GM18868 (cell line): ENCODE measurements at regions not wholly inside any gene's neighbourhood (a gene's known extent, or its start where the extent isn't known, plus 50 kb on each side); places are given as distances from the start of the nearest gene placed in this dataset.

Source experiments
- ATAC-seq: cut with Tn5 transposase; IDR thresholded peaks from one replicate; pipeline ENCODE4 v1.9.1; 2021; ENCODE audit warnings: mild to moderate bottlenecking, moderate library complexity; ENCODE audit not compliant: unreplicated experiment

DNA sequence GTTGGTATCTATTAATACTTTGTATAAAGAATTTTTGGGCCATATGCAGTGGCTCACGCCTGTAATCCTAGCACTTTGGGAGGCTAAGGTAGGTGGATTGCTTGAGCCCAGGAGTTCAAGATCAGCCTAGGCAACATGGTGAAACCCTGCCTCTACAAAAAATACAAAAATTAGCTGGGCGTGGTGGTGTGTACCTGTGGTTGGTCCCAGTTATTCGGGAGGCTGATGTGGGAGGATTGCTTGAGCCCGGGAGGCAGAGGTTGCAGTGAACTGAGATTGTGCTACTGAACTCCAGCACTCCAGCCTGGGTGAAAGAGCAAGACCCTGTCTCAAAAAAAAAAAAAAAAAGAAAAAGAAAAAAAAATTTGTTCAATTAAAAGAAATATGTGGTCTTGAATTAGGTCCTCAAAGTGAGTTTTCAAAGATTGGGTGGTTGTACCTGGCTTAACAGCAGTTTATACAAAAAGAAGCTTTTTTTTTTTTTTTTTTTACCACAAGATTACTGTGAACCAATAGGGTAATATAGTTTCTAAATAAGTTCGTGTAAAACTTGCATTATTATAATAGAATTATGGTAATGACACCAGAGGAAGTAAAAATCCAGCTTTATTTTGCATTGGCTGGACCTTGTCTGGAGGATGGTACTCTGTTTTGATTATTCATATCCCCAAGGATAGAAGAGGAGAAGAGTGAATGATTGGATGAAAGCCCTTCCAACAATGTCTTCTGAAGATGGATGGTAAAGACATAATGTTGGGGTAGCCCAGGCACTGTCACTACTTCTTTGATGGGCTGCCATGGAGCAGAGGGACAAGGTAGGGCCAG, 210.3 kb downstream of the MYCN start:
- no peak for ATAC-seq

DNA sequence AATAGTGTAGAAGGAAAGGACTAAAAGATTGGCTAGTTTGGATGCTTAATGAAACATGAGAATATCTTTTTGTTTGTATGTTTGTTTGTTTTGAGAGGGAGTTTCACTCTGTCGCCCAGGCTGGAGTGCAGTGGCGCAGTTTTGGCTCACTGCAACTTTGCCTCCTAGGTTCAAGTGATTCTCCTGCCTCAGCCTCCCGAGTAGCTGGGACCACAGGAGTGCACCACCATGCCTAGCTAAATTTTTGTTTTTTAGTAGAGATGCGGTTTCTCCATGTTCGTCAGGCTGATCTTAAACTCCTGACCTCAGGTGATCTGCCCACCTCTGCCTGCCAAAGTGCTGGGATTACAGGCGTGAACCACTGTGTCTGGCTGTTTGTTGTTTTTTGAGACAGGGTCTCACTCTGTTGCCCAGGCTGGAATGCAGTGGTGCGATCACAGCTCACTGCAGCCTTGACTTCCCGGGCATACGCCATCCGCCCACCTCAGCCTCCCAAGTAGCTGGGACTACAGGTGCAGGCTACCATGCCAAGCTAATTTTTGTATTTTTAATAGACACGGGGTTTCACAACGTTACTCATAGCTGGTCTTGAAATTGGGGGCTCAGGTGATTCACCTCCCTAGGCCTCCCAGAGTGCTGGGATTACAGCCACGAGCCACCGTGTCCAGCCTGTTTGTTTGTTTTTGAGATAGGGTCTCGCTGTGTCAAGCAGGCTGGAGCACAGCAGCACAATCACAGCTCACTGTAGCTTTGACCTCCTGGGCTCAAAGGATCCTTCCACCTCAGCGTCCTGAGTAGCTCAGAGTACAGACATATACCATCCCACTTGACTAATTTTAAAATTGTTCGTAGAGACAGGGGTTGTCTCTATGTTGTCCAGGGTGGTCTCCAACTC, 209.2 kb downstream of the MYCN start:
- ATAC-seq, result no peak

DNA sequence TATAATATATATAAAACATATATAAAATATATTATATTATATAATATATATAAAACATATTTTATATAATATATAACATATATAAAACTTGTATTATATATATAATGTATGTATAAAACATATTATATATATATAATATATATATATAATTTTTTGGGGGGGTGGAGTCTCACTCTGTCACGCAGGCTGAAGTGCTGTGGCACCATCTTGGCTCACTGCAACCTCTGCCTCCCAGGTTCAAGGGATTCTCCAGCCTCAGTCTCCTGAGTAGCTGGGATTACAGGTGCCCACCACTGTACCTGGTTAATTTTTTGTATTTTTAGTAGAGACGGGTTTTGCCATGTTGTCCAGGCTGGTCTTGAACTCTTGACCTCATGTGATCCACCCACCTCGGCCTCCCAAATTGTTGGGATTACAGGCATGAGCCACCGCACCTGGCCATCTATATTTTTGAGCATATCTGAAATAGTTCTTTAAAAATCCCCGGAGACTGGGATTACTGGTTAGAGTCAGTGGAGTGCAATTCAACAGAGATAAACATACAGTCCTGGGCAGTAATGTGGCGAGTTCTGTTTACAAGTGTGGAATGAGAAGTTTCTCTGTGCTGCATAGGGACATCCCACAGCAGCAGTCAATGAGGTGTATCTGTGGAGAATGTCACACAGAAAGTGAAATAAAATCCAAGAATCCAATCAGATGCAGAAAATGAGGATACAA, 208.4 kb downstream of the MYCN start:
- ATAC-seq, result no peak

DNA sequence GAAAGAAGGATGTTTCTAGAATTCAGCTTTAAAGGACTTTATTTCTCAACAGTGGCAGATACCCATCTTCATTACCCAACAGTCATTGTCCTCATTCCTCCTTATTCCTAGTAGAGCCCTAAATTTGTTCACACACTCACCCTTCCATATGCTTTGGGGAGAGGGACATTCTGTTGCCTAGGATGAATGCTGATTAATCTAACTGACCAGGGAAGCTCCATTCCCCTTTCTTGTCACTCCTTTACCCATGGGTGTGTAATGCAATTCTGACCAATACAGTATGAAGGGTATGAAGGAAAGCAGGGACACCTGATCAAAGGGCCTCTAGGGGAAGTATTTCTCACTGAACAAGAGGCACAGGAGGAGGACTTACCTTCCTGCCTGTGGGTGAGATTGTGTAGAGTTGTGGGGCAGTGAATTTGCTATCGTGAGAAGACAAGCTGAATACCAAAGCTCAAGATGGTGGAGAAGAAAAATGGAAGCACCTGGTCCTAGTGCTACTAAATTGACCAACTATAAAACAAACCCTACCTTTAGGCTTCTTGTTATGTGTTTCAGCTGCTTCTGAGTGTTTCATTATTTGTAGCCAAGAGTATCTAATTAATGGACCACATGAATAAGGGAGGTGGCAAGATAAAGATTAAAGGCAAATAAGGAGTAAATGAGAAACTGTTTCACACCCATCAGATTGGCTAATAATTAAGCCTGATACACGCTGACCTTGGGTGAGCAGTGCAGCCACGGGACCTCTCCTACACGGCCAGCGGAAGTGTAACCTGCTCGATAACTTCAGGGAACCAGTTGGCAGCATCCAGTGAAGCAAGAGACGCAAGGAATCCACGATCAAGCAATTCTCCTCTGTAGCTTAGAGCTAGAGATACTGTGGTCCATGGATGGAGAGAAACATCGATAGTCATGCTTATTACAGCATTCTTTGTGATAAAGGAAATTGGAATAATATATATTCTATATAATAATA, 202.3 kb downstream of the MYCN start:
- no peak for ATAC-seq

DNA sequence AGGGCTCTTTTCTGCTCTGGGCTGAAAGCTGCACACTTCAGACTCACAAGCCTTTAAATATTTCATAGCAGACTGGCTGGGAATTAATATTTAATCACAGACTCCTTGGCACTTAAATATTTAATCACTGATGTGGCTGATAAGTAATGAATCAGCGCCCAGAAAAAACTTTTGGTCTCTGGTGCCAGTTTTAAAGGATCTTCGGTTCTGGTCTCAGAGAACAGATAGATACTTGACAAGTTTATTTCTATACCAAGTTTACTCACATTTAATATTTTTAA, 201.2 kb downstream of the MYCN start:
- ATAC-seq, result no peak

DNA sequence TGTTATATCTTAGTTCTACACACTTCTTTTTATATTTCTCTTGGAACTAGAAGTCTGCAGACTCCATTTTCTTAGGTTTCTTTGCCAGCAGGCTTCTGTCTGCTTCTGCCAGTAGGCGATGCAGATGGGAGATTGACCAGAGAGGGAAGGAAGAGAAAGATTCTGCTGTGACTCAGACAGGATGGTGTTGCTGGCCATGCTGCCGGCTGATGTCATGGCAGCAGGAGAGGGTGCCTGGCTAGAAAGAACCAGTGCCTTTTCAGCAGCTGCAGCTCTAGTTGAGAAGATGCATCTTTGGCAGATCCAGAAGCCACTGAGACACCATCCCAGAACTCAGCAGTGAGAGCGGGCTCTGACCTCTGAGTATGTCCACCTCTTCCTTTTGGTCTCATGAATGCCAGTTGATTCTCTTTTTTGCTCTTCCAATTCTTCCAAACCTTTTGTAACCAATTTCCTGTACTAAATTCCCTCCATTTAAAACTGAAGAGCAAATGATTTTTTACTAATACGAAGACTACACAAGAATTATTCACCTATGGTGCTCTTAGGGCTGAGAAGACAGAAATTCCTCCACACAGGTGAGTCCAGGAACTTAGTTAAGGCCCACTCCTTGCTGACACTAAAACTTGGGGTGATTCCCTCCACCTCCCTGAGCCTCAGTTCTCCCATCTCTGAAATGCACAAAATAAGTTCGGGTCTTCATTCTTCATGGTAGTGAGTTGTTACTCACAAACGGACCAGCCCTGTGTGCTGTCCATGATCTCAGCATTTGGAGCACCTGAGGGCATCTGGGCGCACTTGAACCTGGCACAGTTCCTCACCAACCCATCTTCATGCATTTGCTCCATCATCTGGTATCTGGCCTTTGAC, 200.7 kb downstream of the MYCN start:
- no peak for ATAC-seq

DNA sequence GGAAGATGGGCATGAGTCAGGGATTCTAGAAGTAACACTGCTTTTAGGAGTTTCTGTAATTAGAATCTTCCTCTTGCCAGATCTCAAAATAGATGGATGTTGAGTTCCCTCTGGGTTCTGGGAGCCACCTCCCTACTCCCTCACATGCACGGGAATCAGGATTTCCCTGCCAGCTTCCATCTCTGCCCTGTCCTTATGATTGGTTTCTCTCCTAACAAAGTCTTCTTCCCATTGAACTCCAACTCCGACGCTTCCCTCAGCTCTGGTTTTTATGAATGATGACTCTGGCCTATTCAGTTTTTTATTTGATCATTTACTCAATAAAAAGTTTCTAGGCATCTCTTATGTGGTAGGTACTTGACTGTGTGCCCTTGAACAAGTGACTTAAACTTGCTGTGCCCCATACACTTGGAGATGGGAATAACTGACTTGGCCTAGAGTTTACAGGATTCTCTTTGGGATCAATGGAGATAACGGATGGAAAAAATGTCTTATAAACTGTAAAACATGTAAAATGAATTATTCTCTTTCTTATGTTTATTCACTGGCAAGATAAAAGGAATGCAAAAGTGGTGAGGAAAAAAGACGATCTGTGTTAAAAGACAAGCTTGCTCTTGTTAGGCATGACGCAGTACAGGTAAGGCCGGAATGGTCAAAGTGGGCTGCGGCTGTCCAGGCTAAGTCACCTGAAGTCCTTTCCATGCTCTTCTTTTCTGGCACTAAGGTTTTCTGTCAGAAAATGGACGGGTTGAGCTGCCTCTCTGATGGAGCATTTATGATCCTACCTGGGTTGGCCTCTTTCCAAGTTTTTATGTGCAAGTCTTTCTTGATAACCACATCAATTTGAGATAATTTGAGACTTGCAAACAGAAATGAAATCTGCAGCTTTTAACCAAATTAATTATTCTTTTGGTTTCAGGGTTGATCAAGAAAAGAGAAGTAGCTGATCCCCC, 199.6 kb downstream of the MYCN start:
- ATAC-seq, result no peak

DNA sequence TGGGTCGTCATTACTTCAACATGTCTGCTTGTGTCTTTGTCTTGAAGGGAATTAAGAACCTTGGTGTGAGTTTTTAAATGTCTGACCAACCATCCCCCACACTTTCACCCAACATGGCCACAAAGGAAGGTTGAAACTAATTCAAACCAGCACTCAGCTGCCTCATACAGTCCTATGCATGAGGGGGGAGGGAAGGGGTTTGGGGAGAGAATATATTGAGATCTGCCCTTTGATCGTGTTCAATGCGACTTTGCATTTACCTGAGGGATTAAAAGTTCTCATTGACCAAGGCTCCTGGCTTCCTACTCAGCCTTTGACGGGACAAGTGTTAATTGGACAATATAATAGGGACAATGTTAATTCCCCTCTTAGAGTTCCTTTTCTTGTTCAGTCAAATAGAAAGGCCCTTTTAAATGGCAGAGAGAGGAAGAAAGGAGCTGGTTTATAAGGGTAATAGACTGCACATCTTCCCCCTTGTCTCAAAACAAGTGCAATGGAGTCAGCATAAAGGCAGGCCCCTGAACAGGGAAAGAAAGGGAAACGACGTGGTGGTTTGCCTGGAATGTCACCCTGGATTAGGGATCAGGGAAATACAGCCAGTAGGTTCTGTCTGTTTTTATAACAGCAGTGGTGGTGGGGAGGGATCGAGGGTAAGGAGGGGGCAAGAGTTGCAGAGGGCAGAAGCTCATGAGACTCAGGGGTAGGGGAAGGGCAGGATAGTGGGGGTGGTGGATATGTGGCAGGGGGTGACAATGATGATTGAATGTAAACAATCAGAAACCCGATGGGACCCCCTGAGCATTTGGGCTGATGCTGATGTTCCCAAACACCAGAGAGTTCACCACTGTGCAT, 198.7 kb downstream of the MYCN start:
- no peak for ATAC-seq

DNA sequence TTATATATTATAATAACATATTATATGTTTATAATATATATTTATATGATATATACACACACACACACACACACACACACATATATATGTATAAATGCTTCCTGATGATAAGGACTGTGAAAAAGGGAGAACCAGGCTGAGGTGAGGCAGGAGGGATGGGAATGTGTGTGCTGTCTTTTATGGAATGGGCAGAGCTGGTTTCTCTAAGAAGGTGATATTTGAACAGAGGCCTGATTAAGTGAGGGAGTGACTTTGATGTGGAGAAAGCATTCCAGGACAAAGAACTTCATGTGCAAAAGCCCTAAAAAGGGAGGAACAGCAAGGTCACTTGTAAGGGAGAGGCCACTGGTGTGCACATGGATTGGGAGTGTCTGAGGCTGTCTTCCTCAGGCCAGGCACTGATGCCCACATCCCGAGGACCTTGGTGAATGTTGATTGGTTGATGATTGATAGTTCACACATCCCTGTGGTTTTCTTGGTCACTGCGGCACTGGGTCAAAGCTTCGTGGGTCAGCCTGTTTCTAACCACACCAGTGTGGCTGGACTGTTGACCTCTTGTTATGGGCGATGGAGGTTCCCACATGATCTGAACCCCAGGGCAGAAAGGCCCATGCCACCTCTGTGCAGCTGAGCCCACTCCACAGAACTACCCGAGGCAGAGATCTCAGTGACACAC, 196.9 kb downstream of the MYCN start:
- ATAC-seq, result no peak

DNA sequence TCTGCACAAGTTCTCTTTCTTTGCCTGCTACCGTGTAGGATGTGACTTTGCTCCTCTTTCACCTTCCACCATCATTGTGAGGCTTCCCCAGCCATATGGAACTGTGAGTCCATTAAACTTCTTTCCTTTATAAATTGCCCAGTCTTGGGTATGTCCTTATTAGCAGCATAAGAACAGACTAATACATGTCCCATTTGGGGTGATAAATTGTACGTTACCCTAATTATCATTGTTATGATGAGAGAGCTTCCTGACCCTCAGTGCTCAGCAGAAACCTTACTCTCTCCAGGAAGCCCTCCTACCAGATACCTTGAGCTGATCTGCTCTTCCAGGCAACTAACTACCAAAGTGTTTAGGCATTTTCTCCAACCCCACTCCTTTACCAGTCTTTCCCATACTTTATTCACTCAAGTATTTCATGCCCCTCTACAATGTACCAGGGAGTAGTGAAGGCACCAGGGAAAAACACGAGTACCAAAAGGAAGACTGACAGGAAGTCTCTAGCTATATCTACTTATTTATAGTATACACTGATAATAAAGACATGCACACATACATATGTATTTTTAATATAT, 196.2 kb downstream of the MYCN start:
- ATAC-seq, result no peak

DNA sequence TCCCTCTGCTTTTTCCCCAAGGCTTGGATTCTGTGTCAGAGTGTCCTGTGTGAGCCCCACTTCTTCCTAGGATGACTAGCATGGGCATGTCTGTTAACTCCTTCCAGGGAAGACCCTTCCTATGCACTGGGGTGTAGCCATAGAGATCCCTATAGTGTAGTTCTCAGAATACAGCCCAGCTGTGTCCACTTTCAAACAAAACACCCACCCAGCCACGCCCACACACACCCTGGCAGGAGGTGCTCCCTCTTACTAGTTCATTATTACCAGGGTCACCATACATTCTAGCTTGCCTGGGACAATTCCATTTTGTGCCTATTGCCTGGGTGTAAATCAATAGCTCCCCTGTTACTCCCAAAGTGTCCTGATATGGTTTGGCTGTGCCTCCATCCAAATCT, 195.6 kb downstream of the MYCN start:
- no peak for ATAC-seq

DNA sequence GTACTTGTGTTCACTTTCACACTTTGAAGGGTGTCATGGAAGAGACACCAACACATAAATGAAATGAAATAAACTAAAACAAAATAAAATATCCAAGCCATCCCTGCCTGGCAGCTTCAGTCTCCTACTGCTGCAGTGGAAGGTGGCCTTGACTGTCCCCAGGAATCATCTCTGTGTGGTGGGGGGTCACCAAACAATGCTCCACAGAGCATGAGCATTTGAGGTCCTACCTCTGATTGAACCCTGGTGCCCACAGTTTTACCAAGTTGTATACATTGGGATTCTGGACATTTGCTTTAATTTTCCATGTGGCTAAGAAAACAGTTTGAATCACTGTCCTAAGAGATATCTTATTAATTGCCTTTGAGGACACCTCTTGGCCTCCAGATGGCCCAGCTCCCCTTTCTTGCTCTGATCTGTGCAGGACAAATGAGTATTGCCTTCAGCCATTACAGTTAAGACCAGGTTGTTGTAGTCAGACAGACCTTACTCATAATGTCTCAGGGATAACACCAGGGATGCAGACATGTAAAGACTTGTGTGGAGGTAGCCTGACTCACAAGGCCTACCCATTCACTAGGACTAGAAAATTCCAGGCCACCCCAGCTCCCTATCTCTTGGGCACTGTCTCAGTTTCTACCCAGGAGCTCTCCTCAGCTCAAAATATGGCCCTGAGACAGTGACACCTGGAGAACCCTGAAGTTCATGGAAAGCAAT, 195.0 kb downstream of the MYCN start:
- ATAC-seq, result no peak

DNA sequence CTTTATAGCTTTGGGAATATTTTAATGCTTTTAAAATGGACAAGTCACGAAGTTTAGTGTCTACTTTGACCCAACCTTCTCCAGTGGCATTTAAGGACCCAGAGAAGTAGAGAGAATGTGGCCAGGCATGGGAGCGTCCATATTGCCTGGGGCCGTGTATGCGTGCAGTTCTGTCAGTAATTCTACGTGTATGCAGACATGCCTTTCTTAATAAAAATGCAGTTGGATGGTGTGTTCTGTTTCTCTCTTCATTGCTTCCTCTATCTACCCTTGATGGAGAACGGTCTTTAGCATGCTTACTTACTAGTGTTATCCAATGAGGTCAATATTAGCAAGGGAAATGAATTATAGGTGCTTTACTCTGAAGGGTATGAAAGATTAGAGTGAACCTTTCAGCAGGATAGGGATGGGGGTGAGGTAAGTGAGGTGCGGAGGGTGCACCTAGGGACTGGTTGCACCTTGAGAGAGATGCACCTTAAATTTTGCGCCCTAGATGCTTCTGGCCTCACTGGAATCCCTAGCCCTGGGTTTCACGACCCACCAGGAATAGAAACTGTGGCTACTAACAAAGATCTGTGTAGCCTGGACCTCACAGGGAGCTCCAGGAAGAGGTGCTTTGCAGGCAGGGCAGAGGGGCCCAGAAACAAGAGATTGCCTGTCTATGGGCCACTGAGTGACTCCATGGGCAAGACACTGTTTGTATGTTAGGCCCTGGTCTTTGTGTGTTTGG, 194.3 kb downstream of the MYCN start:
- no peak for ATAC-seq

DNA sequence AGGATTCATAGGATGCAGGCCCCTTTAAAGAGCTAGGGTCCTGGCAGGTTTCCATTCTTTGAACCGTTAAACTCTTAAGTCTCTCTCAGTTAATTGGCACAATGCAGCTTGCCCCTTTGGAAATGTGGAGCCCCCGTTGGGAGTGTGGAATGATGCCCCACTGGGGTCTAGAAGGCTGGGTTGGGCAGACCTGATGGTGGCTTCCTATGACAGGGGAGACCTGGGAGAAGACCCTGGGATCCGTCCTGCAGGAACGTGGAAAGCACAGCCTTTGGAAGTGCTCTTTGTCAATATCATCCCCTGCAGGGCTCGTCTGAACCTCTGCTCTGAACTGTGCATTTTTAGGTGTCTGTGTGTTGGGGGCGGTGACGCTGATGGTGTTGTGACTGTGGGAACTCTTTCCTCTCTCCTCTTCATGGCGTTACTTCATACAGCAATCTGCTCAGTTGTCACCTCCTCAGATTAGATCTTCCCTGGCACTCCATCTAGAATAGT, 190.6 kb downstream of the MYCN start:
- no peak for ATAC-seq

DNA sequence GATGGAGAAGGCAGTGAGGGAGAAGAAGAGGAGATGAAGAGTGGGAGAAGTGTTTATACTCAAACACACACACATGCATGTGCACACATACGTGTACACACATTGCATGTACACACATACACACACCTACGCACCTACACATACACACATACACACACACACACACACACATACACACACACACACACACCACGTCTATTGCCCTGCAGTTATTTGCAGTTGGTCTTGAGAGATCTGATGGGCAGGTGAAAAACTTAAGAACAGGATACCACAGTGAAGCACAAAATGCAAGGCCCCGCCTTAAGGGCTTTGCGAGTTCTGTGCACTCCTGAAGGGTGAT, 190.2 kb downstream of the MYCN start:
- ATAC-seq, result no peak
